GM12891 (cell line): ENCODE measurements at regions not wholly inside any gene's neighbourhood (a gene's known extent, or its start where the extent isn't known, plus 50 kb on each side); places are given as distances from the start of the nearest gene placed in this dataset.

ENCODE experiments used
- DNase-seq: peaks from one replicate; pipeline ENCODE4 v3.0.0; 2011; ENCODE audit warnings: low spot score; ENCODE audit not compliant: insufficient read length
- FAIRE-seq: peaks from 2 replicates; lab custom pipeline; 2011; peaks lifted over from hg19 to GRCh38; lab: Jason Lieb, UNC
- PAX5 ChIP-seq: IDR thresholded peaks from 2 replicates; pipeline ENCODE4 v1.6.1; 2011; ENCODE audit warnings: low read length, moderate library complexity, mild to moderate bottlenecking; ENCODE audit not compliant: insufficient read depth, severe bottlenecking
- POLR2A ChIP-seq: IDR thresholded peaks from 2 replicates; pipeline ENCODE4 v1.6.1; 2011; ENCODE audit warnings: low read depth, low read length, control low read depth
- POLR2AphosphoS5 ChIP-seq: IDR thresholded peaks from 2 replicates; pipeline ENCODE4 v1.6.1; 2011; ENCODE audit warnings: low read depth, low read length, control low read depth
- POU2F2 ChIP-seq: IDR thresholded peaks from 2 replicates; pipeline ENCODE4 v1.6.1; 2011; ENCODE audit warnings: low read depth, mild to moderate bottlenecking, control low read depth, low read length, moderate library complexity
- SPI1 ChIP-seq: IDR thresholded peaks from 2 replicates; pipeline ENCODE4 v1.6.1; 2011; ENCODE audit warnings: low read depth, low read length, control low read depth
- TAF1 ChIP-seq: IDR thresholded peaks from 2 replicates; pipeline ENCODE4 v1.6.1; 2011; ENCODE audit warnings: low read depth, low read length, control low read depth

DNA sequence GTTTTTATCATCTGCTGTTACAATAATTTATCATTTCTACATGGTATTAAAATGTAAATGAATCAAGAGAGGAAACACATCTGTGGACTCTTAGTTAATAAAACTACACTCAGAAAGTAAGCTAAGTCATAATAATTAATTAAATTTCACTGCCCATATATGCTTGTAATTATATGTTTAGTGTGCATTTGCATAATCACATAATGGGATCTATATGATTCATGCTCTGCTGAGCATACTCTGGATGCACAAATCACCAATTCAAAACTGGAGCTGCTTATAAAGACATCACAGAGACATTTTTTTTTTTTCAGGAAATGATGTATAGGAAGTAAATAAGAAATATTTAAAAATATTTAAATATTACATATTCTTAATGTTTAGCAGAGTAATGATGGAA lies 151.6 kb upstream of the STEAP4 start:
- TF ChIP-seq SPI1, result no peak
- TF ChIP-seq POLR2A, result no peak
- no peak for TF ChIP-seq POLR2AphosphoS5
- DNase-seq (no peak), FAIRE-seq (no peak)

DNA sequence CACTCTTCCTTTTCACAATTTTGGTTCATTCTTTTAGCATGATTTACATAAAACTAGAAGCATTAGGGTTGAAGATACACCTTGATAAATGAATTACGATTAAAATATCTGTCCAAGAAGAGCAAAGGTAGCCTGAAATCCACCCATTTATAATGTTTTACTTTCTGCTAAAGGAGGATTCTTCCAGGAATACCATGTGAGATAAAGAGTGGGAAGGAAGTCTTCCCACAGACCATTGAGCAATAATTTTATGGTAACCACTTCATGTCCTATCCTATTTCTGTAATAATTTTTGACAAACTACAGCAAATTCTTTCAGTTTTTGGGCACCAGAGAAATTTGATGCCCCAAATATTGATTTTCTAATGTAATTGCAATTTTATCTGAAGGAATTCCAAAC lies 150.6 kb upstream of the STEAP4 start:
- FAIRE-seq (no peak), DNase-seq (no peak)
- TF ChIP-seq TAF1, result no peak
- no peak for TF ChIP-seq POLR2AphosphoS5
- no peak for TF ChIP-seq SPI1
- no peak for TF ChIP-seq POU2F2
- TF ChIP-seq POLR2A, result no peak
- no peak for TF ChIP-seq PAX5

DNA sequence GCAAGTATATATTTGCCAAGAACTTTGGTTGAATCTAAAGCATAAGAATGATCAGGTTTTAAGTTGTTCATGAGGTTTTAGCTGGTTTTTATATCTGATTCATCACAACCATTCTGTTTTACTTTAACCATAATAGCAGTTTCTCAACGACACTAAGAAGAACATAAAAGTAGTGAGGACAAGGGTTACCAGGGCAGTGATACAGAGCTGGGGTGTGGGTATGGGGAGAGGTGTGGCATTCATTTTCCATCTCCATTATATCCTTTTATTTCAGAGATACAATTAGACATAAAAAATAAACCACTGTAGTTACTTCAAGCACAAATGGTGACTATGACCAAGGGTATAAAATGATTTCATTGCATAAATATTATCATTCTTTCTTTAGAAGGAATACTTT lies 149.8 kb upstream of the STEAP4 start:
- DNase-seq, result no peak
- TF ChIP-seq PAX5 (no peak), POLR2AphosphoS5 (no peak), SPI1 (no peak), TAF1 (no peak), POLR2A (no peak), POU2F2 (no peak)
- FAIRE-seq, result no peak

DNA sequence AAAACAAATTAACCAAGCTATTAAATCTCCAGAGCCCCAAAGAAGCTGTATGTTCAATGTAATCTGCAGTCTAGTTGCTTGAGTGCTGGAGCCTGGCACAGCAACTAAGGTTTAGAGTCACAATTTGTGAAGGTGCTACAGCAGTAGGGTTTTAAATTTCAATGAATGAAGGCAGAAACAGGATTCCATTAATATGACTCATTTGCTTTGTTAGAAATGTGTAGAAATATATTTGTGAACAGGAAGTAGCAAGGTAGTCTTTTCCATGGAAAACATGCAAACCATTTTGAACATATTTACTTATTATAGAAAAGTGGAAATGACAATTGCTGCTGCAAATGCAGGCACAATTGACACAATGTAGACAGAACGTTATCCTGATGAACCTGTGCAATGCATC lies 149.0 kb upstream of the STEAP4 start:
- TF ChIP-seq PAX5 (no peak), POLR2AphosphoS5 (no peak), TAF1 (no peak), POU2F2 (no peak), POLR2A (no peak), SPI1 (no peak)
- FAIRE-seq (no peak), DNase-seq (no peak)

DNA sequence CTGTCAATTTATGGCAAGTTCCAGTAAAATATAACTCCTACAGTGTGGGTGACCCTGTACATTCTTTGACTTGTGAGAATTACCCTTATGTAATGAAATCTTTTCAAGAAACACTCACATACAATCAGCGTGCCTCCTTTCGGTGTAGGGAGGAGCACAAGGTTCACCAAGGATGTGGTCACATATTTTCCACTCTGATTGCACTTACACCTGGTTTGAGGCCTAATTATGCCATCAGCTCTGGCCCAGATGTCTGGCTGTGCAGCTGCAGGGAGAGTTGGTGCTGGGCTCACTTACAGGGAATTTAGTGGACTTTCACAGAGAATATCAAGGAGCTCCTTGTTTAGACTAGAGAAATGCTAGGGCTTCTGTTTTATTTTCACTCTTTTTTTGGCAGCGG lies 146.0 kb upstream of the STEAP4 start:
- DNase-seq (no peak), FAIRE-seq (no peak)
- no peak for TF ChIP-seq POU2F2
- no peak for TF ChIP-seq POLR2A
- TF ChIP-seq POLR2AphosphoS5, result no peak
- TF ChIP-seq TAF1, result no peak
- TF ChIP-seq SPI1, result no peak
- TF ChIP-seq PAX5, result no peak

DNA sequence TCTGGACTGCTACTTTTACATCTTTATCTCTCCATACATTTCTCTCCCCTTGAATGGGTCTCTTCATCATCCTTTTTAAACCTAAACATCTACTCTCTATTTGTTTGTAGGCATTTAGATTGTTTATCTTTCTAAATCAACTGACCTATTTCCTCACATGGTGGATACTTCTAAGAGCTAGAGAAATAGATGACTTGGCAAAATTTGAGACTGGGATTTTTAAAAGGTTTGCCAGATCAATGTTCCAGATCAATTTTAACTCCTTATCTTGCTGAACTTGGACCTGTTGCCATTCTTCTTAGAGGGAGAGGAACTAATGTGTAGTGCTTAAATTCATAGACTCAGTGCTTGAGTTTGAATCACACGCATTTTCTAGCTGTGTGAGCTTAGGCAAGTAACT lies 144.2 kb upstream of the STEAP4 start:
- DNase-seq, result no peak
- no peak for TF ChIP-seq POLR2A
- FAIRE-seq, result no peak

DNA sequence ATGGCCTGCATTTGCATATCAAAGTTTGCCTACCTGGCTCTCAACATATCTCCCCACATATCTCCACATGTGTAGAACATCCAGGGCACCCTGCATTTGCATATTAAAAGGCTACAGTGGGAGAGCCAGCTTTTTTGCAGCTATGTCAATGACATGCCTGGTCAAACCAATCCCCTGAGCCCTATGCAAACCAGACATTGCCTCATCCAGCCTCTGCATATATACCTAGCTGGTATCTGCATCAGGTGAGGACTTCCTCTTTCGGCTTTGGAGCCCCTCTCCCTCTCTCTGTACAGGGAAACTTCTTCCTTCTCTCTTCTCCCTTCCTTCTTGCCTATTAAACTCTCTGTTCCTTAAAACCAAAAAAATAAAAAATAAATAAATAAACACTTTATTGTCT lies 142.7 kb upstream of the STEAP4 start:
- FAIRE-seq, result no peak
- no peak for DNase-seq
- TF ChIP-seq SPI1 (peak; percentile 52; the same call in 1 of the 2 replicates), TAF1 (no peak)

DNA sequence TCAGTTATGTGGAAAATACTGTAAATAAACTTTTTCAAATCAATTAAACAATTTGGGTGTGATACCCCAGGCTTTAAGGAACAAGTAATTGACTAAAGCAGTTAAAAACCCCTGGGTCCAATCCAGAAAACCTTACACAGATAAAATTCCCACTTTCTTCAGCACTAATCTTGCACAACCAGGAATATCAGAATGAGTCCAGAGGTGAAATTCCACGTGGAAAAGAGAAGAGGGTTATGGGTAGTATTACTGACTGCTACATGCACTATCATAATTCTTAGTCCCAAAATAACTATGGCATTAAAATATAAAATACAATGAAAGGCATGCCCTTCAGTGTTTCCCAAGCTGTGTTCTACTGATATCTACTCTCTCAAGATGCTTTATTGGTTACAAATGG lies 135.7 kb upstream of the STEAP4 start:
- DNase-seq (no peak), FAIRE-seq (no peak)
- no peak for TF ChIP-seq SPI1
- TF ChIP-seq PAX5, result no peak
- TF ChIP-seq POLR2AphosphoS5, result no peak
- no peak for TF ChIP-seq POLR2A
- no peak for TF ChIP-seq POU2F2
- TF ChIP-seq TAF1, result no peak

DNA sequence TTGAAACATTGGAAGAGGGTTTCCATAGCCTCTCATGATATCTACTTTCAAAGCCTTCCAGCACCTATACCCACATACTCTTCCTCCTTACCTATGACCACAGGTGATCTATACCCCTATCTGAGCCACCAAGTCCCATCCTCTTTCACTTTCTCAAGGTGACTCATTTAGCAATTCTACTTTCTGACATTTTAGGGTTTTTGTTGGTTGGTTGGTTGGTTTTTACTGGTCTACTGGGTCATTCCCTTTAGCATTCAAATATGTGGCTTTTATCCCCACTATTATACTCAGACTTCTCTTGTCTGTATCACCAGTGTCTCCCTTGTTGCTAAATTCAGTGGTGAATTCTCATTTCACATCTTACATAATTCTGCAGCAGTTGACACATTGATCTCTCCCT lies 130.4 kb upstream of the STEAP4 start:
- TF ChIP-seq TAF1 (no peak), POLR2AphosphoS5 (no peak), SPI1 (no peak), POU2F2 (no peak), PAX5 (no peak), POLR2A (no peak)
- FAIRE-seq (no peak), DNase-seq (no peak)

DNA sequence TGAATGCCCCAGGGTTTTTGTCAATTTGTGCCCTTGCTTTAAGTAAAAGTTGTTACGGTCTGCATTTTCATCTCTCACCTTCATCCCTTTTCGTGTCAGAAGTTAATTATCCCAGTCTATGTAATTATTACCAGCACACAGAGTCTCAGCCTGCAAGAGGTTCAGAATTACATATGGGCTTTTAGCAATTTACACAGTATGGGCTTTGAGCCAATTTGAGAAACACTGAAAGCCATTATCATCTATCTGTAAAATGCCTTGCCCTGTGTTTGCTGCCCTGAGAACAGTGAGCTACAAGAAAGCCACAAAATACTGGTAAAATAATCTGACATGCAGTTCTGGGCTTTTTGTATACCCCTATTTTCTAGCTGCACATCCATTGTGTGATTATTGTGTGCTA lies 125.6 kb upstream of the STEAP4 start:
- TF ChIP-seq PAX5 (no peak), POU2F2 (no peak), POLR2A (no peak), TAF1 (no peak), POLR2AphosphoS5 (no peak), SPI1 (no peak)
- no peak for FAIRE-seq
- no peak for DNase-seq

DNA sequence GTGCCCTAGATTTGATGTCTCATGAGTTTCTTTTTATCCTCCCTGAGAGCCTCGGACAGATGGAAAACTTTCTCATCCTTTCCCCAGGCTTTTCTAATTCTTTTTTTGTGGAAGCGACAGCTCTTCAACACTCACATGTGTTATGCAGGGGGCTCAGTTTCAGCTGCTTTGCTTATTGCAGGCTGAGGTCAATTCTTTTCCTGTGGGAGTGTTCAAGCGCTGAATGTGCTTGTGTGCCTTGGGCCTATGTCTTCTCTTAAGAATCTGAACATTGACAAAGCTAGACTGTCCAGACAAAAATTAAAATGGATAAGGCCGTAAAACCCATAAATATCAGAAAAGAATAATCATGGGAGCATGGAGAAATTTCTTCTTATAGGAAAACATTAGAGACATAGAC lies 125.2 kb upstream of the STEAP4 start:
- DNase-seq (no peak), FAIRE-seq (no peak)
- TF ChIP-seq POLR2A (no peak), POU2F2 (no peak), TAF1 (no peak), PAX5 (no peak), SPI1 (no peak), POLR2AphosphoS5 (no peak)
